Panc1 (cell line): ENCODE measurements at regions not wholly inside any gene's neighbourhood (a gene's known extent, or its start where the extent isn't known, plus 50 kb on each side); places are given as distances from the start of the nearest gene placed in this dataset.

Experiments
- CTCF ChIP-seq: fragments of 450-650 bp; IDR thresholded peaks from 2 replicates; pipeline ENCODE4 v1.5.1; 2017; ENCODE audit warnings: mild to moderate bottlenecking
- POLR2AphosphoS5 ChIP-seq: IDR thresholded peaks from 2 replicates; pipeline ENCODE4 v1.6.1; 2012; ENCODE audit warnings: mild to moderate bottlenecking, low read depth, low read length, moderate library complexity
- SIN3A ChIP-seq: IDR thresholded peaks from 2 replicates; pipeline ENCODE4 v1.6.1; 2012; ENCODE audit warnings: low read depth, mild to moderate bottlenecking, low read length, moderate library complexity, borderline replicate concordance; ENCODE audit not compliant: insufficient read depth
- TF ChIP-seq, protein P1 (sequence below), 2 experiments: IDR thresholded peaks; 2 replicates each; pipeline ENCODE4 v1.6.1; 2011 to 2012; ENCODE audit warnings: low read depth in 2 of 2, control low read depth in 1 of 2, low read length in 1 of 2, mild to moderate bottlenecking in 1 of 2, moderate library complexity in 1 of 2; ENCODE audit not compliant: insufficient read depth in 1 of 2

GRCh38 chr15:62455441-62455921 lies 290.4 kb upstream of the C2CD4B start:
- no peak for TF ChIP-seq CTCF
- TF ChIP-seq SIN3A = no peak
- TF ChIP-seq, protein P1, sequence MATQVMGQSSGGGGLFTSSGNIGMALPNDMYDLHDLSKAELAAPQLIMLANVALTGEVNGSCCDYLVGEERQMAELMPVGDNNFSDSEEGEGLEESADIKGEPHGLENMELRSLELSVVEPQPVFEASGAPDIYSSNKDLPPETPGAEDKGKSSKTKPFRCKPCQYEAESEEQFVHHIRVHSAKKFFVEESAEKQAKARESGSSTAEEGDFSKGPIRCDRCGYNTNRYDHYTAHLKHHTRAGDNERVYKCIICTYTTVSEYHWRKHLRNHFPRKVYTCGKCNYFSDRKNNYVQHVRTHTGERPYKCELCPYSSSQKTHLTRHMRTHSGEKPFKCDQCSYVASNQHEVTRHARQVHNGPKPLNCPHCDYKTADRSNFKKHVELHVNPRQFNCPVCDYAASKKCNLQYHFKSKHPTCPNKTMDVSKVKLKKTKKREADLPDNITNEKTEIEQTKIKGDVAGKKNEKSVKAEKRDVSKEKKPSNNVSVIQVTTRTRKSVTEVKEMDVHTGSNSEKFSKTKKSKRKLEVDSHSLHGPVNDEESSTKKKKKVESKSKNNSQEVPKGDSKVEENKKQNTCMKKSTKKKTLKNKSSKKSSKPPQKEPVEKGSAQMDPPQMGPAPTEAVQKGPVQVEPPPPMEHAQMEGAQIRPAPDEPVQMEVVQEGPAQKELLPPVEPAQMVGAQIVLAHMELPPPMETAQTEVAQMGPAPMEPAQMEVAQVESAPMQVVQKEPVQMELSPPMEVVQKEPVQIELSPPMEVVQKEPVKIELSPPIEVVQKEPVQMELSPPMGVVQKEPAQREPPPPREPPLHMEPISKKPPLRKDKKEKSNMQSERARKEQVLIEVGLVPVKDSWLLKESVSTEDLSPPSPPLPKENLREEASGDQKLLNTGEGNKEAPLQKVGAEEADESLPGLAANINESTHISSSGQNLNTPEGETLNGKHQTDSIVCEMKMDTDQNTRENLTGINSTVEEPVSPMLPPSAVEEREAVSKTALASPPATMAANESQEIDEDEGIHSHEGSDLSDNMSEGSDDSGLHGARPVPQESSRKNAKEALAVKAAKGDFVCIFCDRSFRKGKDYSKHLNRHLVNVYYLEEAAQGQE (IDR thresholded peaks at IDR 0.05; ENCODE audit: insufficient read depth in 1 of 2, low read depth in 2 of 2, low read length in 1 of 2) = no peak
- no peak for TF ChIP-seq POLR2AphosphoS5
